HL-60 (cell line): ENCODE measurements at regions not wholly inside any gene's neighbourhood (a gene's known extent, or its start where the extent isn't known, plus 50 kb on each side); places are given as distances from the start of the nearest gene placed in this dataset.

Experiments used
- GABPA ChIP-seq: IDR thresholded peaks from 2 replicates; pipeline ENCODE4 v1.6.1; 2012; ENCODE audit warnings: low read depth
- POLR2AphosphoS5 ChIP-seq: IDR thresholded peaks from 2 replicates; pipeline ENCODE4 v1.6.1; 2012; ENCODE audit warnings: low read depth
- SPI1 ChIP-seq: IDR thresholded peaks from 2 replicates; pipeline ENCODE4 v1.6.1; 2012; ENCODE audit warnings: low read depth, mild to moderate bottlenecking, borderline replicate concordance
- TF ChIP-seq, protein P1 (sequence below): IDR thresholded peaks from one replicate; pipeline ENCODE4 v1.5.1; 2011; ENCODE audit warnings: low read length, control low read depth, inconsistent platforms; ENCODE audit not compliant: insufficient read depth

DNA sequence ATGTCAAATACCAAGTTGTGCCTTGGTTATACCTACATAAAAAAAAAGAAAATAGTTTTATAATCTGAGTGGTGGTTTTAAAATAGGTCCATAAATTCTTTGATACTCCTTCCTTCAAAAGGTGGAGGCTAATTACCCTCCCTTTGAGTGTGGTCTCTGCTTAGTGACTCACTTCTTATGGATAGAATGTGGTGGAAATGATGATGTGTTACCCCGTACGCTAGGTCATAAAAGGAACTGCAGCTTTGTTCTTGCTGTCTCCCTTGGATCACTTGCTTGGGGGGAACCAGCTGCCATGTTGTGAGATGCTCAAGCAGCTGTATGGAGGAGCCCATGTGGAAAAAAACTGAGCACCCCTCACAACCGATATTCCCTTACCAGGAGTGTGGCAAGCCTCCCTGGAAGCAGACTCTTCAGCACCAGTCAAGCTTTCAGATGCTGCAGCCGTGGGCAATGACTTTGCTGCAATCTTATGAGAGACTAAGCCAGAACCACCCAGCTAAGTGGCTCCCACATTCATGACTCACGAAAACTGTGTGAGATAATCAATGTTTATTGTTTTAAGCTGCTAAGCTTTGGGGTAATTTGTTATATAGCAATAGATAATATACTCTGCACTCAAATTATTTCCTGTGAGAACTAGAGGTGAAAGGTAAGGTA, 195.0 kb upstream of the GATB start:
- TF ChIP-seq, protein P1, sequence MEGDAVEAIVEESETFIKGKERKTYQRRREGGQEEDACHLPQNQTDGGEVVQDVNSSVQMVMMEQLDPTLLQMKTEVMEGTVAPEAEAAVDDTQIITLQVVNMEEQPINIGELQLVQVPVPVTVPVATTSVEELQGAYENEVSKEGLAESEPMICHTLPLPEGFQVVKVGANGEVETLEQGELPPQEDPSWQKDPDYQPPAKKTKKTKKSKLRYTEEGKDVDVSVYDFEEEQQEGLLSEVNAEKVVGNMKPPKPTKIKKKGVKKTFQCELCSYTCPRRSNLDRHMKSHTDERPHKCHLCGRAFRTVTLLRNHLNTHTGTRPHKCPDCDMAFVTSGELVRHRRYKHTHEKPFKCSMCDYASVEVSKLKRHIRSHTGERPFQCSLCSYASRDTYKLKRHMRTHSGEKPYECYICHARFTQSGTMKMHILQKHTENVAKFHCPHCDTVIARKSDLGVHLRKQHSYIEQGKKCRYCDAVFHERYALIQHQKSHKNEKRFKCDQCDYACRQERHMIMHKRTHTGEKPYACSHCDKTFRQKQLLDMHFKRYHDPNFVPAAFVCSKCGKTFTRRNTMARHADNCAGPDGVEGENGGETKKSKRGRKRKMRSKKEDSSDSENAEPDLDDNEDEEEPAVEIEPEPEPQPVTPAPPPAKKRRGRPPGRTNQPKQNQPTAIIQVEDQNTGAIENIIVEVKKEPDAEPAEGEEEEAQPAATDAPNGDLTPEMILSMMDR = no peak
- TF ChIP-seq SPI1 = no peak
- no peak for TF ChIP-seq GABPA
- no peak for TF ChIP-seq POLR2AphosphoS5
